ENCODE measurements at regions not wholly inside any gene's neighbourhood (a gene's known extent, or its start where the extent isn't known, plus 50 kb on each side); places are given as distances from the start of the nearest gene placed in this dataset.
"Not testable (repeated sequence)": the region's sequence is repeated elsewhere in the genome, so short reads cannot be mapped to it uniquely, and the experiment has no call there.

DNA sequence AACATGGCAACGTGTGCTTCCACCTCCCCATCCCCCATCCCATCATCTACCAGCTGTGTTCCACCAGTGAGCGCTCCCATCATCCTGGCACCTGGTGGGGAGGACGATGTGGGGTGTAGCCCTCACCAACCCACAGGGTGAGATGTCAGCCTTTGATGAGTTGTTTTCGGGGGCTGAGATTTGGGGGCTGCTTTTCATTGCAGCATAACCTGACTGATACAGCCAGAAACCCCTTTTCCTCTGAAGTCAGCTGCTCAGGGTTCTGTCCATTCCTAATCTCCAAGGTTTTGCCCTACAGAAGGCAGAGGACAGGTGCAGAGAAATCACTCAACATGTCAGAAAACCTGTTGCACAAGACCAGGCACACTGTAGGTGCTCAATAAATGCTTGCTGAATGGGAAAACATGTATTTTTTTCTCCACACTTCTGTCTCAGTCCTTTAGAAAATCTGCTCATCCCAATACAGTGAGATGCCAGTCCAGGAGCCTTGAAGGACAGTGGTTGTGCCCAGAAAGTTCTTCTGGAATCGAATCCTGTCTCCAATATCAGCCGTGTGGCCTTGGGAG lies 239.8 kb downstream of the RBM19 start:
- no peak for DNase-seq (ENCODE audit: low read depth in 2 of 2)

DNA sequence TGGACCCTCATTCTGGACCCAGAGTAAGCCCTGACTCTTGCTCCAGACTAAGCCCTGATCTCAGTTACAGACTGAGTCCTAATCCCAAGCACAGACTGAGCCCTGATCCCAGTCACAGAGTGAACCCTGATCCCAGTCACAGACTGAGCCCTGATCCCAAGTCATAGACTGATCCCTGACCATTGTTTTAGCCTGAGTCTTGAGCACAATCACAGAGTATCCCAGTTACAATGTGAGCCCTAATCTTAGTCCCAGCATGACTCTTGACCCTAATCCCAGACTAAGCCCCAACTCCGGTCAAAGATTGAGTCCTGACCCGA lies 240.6 kb downstream of the RBM19 start:
- no peak for DNase-seq (ENCODE audit: low read depth in 2 of 2)

DNA sequence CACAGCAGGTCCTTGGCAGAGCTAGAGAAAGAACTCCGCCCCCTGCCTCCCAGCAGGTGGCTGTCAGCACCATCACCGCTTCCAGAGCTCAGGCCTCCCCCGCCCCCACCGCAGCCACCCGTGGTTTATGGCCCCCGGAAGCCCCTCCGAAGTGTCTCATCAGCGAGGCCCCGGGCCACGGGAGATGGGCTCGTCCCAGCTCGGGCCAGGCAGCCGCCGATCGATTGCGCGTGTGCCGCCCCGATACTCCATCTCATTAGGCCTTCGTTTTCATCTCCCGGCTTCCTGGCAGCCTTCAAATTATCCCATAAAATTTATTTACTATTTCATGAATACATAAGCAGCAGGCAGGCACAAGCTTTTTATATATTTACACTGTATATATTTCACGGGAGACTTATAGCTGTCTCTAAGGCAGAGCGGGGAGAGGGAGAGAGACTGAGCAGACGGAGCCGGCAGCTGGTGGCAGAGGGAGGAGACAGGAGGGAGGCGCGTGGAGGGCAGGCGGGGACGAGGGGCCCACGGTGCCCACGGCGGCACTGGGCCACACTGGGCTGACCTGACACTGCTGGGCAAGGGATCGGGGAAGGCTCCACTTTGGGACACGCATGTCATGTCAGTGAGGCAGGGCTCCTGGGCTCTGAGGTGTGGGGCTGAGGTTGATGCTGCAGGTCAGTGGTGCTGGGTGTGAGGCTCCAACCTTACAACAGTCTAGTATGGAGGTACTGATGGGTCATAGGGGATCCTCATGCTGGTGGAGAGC lies 241.2 kb downstream of the RBM19 start:
- DNase-seq (ENCODE audit: low read depth in 2 of 2), result no peak

DNA sequence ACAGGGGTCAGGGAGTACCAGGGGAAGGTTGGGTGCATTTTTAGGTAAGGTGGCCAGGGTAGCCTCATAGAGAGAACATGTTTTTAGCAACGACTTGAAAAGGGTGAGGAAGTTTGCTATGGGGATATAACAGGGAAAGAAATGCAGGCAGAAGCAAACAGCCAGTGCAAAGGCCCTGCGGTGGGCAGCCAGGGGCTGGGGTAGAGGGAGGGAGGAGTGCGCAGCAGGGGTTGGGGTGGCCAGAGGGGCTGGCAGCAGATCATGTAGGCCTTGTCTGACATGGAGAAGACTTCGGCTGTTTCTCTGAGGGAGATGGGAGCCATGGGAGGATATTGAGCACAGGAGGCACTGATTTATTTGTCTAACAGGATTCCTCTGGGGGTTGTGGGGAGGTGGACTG lies 242.5 kb downstream of the RBM19 start:
- no peak for DNase-seq (ENCODE audit: low read depth in 2 of 2)

DNA sequence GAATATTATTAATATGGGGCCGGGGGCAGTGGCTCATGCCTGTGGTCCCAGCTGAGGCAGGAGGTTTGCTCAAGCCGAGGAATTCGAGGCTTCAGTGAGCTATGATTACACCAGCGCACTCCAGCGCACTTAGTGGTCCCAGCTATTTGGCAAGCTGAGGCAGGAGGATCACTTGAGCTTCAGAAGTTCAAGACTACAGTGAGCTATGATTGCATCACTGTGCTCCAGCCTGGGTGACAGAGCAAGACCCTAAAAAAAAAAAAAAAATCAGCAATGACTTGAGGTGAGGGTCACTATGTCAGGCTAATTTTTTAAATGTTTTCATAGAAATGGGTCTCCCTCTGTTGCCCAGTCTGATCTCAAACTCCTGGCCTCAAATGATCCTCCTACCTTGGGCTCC lies 243.4 kb downstream of the RBM19 start:
- DNase-seq (ENCODE audit: low read depth in 2 of 2), result no peak

DNA sequence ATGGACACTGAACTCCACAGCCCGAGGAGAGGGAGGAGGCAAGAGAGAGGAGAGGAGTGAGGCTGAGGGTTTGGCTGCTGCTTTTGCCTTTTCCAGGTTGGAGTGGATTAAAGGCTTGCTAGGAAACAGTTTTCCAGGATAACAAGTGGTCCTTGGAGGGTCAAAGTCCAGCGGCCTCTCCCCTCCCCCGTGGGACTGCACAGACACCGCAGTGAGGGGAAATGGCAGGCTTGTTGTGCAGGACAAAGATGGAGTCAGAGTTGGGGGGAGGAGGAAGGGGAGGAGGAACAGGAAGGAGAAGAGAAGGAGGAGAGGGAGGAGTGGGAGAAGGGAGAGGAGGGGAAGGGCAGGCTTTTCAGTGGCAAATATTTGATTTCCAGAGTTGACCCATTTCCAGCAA lies 245.5 kb downstream of the RBM19 start:
- no peak for DNase-seq (ENCODE audit: low read depth in 2 of 2)

DNA sequence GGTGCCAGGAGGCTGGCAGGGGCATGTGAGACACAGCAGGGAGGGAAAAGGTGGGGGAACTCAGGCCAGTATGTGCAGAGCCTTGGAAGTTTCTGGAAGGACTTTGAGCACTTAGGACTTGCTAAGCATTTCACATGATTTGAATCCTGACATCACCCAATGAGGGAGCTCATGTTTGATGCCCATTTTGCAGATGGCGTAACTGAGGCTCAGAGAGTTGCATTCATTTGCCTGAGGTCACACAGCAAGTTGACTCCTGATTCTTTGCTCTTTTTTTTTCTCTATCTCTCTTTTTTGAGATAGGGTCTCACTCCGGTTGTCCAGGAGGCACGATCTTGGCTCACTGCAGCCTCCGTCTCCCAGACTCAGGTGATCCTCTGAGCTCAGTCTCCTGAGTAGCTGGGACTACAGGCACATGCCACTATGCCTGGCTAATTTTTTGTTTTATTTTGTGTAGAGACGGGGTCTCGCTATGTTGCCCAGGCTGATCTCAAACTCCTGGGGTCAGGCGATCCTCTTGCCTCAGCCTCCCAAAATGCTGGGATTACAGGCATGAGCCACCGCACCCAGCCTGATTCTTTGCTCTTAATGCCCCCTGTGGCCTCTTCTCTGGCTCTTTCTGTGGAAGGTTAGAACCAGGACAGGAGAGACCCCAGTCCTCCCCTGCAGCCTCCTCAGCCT lies 246.1 kb downstream of the RBM19 start:
- no peak for DNase-seq (ENCODE audit: low read depth in 2 of 2)

DNA sequence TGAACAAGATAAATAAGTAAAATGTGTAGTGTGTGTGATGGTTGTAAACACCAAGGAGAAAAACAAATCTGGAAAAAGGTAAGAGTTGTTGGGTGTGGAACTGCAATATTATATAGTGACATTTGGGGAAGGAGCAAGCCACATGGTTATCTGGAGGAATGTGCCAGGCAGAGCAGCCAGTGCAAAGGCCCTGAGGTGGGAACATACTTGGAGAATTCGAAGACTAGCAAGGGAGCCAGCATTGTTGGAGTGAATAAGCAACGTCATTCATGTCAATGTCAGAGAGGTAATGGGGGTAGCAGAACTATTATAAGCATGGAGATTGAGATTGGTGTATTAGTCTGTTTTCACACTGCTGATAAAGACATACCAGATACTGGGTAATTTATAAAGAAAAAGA lies 241.5 kb upstream of the LHX5 start:
- DNase-seq (ENCODE audit: low read depth in 2 of 2), result no peak

DNA sequence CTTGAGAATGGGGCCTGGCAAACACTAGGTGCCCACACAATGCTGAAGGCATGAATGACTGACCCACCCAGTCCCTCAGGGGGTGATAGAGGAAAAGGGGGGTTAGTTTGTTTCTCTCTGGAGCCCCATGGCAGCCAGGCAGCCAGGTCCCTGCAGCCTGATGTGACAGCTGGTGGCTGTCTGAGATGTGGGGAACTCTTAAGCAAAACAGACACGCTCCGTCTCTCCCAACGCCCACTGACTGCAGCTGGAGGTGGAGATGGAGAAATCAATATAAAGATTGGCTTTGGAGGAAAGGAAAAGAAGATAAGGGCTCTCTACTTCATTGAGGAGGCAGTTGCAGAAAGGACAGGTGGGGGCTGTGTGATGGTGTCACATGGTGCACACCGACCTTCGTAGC lies 240.8 kb upstream of the LHX5 start:
- no peak for DNase-seq (ENCODE audit: low read depth in 2 of 2)

DNA sequence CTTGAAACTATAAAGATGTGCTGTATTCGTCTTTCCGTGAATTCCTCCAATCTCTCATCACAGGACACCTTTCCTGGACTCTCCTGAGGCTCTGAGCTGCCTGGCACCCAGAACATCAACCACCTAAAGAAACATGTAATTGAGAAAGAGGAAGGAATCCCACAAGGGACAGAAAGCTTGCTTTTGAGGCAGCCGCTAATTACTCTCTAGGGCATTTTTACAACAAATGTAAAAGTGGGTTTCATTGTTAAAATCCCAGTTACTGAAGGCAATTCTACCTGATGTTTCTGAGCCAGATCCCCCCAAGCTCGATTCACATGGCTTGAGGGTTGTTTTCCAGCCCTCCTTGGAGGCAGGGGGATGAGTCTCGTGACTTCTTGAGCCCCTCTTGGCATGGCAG lies 238.5 kb upstream of the LHX5 start:
- DNase-seq (ENCODE audit: low read depth in 2 of 2), result no peak

DNA sequence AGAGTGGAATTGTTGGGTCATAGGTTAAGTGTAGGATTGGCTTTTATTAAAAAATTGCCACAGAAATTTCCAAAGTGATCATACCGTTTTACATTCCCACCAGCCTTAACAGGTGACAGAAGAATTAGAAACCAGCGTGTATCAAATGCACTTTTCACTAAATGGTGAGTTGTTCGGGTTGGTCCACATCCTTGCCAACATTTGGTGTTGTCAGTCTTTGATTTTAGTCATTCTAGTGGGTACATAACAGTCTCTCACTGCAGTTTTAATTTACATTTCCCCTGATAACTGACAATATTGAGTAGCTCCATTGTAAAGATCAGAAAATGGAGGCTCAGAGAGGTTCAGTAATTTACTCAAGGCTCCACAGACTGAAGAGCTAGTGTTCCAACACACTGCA lies 237.8 kb upstream of the LHX5 start:
- no peak for DNase-seq (ENCODE audit: low read depth in 2 of 2)

DNA sequence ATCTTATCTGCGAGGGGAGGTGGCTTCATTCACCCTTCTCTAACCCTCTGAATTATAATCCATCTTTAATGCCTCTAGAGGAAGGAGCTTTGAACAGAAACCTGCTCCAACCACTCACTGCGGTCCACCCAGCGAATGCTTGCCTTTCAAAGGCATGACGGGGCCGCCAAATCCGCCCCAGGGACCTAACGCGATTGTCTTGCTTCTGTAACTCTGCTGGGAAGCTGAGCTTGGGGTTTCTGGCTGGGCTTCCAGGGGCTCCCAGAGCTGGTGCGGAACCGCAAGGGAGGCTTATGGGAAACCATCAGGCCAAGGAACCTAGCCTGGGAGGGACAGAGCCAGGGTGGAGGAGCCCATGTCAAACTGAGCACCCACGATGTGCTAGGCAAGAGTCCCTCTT lies 231.2 kb upstream of the LHX5 start:
- DNase-seq (ENCODE audit: low read depth in 2 of 2), result no peak

DNA sequence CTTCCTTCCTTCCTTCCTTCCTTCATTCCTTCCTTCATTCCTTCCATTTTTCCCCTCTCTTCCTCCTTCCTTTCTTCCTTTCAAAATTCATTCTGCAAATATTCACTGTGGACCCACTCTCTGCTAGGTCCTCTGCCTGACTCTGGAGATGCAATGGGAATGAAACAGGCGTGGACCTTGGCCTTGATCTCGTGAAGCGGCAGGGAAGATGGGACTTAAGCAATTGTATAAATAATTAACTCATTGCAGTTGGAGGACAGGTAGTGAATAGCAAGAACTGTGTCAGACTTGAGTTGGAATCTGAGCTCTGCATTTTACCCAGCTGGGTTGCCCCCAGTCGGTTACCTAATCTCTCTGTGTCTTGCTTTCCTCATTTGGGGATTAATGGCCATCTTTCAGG lies 230.6 kb upstream of the LHX5 start:
- DNase-seq (ENCODE audit: low read depth in 2 of 2), result no peak

DNA sequence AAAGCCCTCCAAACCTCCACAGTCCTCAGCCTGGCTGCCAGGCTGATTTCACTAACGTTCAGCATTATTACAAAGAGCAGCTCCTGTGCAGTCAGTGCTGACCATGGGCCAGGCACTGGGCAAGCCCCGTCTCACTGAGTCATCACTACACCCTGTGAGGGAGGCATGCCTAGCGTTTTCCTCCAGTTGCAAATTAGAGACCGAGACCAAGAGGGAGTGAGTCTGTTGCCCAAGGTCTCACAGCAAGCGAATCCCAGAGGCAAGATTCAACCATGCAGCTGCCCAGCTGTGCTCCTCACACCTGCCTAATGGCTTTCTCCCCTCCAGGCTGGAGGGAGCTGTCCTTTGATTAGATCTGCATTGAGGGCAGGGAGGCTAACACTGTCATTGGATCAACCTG lies 229.3 kb upstream of the LHX5 start:
- DNase-seq (ENCODE audit: low read depth in 2 of 2), result no peak

DNA sequence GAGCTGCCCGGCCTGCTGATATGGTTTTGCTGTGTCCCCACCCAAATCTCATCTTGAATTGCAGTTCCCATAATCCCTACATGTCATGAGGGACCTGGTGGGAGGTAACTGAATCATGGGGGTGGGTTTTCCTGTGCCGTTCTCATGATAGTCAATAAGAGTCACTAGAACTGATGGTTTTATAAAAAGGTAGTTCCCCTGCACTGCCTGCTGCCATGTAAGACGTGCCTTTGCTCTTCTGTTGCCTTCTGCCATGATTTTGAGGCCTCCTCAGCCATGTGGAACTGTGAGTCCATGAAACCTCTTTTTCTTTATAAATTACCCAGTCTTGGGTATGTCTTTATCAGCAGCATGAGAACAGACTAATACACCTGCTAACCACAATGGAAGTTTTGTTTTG lies 228.3 kb upstream of the LHX5 start:
- DNase-seq (ENCODE audit: low read depth in 2 of 2), result not testable (repeated sequence)

DNA sequence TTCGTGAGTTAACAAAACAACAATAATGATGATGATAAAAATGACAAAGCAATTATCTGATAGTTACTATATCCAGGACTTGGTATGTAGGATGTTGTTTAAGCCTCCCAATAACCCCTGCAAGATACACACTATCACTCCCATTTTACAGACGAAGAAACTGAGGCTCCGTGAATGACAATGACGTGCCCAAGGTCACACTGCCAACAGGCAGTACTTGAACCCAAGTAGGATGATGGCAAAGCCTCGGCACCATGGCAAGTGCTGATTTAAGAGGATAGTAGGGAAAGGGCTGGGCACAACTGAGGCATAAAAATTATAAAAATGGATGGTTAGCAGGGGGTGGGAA lies 226.8 kb upstream of the LHX5 start:
- no peak for DNase-seq (ENCODE audit: low read depth in 2 of 2)

DNA sequence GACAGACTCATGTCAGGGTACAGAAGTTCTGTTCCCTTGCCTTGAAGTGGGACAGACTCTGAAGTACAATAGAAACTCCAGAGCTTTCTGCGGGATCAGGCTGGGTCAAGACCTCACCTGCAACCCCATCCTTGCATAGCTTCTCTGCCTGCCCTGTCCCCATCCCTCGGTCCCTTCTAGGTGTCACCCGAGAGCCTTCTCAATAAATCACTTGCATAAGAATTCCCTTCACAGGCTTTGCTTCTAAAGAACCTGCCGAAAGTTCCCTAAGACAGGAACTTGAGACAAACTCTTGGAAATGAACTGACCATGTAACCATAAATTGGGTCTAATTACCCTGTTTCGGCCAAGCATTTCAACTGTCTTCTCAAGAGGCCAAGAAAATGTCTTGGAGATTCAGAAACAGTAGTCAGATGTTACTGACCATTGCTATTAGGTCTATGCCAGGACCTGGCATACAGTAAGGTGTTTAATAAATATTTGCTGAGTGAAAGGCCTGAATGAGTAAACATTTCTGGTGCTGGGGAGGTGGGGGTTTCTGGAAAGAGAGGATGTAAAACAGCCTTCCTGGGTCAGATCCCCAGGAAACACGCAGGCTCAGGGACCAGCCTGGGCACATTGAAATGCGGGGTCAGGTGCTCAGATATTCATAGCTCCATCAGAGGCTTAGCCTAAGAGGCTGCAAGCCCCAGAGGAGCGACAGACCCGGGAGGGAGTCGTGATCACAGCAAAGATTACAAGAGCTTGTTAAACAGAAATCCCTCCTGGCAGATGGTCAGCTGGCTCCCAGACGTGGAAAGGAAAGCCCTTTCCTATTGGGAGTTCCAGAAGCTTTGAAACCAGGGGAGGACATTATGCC lies 226.2 kb upstream of the LHX5 start:
- no peak for DNase-seq (ENCODE audit: low read depth in 2 of 2)

DNA sequence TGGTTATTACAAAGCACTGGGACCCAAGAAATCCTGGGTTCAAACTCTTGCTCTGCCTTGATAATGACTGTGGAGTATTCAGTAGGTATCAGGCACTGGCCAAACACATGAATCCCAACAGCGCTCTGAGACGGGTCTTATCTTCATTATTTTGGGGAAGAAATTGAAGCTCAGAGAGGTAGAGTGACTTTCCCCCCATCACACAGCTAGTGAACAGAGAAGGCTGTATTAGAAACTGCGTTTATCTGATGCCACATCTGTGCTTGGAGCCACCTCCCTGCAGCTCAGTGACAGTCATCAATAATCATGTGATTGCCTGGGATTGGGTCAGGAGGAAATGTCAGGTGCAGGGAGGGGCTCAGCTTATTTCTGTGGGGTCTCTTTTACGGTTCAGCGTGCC lies 225.4 kb upstream of the LHX5 start:
- no peak for DNase-seq (ENCODE audit: low read depth in 2 of 2)

DNA sequence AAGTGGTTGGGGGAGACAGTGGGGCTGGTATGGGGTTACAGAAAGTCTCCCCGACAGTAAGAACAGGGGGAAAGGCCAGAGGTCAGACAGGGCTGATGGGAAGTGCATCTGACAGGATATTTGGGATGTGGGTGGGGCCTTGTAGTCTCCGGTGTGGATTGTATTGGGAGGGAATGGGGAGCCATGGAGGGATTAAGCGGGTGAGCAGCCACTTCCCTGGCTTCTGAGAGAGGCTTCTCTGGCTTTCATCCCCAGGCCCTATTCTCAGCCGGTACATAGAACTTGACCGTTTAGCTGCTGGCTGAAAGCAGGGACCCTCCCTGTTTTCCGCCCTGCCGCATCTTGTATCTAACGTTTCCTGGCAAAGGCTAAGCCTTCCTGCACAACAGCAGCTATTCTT lies 222.0 kb upstream of the LHX5 start:
- no peak for DNase-seq (ENCODE audit: low read depth in 2 of 2)

DNA sequence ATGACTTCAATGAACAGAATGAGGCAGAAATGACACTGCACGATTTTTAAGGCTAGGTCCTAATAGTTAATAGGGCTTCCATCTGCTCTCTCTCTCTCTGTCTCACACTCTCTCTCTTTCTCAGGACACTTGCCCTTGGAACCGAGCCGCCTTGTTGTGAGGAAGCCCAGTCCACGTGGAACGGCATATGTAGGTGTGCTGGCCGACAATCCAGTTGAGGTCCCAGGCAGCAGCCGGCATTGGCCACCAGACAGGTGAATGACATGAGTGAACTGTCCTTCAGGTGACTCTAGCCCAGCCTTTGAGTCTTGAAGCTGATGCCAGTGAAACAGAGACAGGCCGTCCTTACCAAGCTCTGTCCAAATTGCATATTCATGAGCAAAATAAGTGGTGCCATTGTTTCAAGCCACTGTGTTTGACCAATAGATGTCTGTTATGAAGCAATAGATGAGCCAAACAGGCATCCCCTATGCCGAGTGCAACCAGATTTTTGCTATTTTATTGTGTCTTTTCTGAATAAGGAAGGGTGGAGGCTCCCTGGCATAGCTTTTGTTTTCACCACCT lies 217.5 kb upstream of the LHX5 start:
- no peak for DNase-seq (ENCODE audit: low read depth in 2 of 2)

DNA sequence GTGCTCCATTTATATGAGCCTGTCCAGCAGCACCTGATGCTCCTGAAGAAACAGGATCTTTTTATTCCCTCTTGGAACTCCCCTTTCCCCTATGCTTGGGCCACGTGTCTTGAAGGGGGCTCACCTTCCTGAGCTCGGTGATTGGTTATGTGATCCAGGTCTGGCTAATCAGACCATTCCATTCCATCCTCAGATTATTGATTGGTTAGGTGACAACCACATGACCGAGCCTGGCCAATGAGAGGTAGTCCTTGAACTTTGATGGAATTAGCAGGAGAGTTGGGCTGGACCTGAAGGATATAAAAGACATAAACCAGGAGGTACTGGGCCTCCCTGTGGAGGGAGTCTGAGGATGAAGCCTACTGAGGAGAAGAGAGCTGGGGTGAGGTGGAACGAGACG lies 216.6 kb upstream of the LHX5 start:
- no peak for DNase-seq (ENCODE audit: low read depth in 2 of 2)

All from stimulated activated CD4-positive, alpha-beta T cell treated with anti-CD3 and anti-CD28 coated beads, Interleukin-1b, Interleukin-23, amount 100 ng/mL, for 4 hours (primary cell).